CD4-positive, alpha-beta T cell (primary cell): ENCODE measurements at regions not wholly inside any gene's neighbourhood (a gene's known extent, or its start where the extent isn't known, plus 50 kb on each side); places are given as distances from the start of the nearest gene placed in this dataset.

ENCODE experiments used
- ATAC-seq: fragments of 200-7000 bp; cut with Tn5 transposase; one replicate; pipeline ENCODE4 v1.10.0; 2022; ENCODE audit warnings: mild to moderate bottlenecking; ENCODE audit not compliant: poor library complexity
- CTCF ChIA-PET: fragments of 350-600 bp; sonication (Branson Sonifier 250); formaldehyde crosslinking; loops from one replicate; lab custom pipeline; 2021; ENCODE audit warnings: antibody characterized with exemption, inconsistent platforms; lab: Charles Lee
- POLR2A ChIA-PET: fragments of 350-600 bp; sonication (Branson Sonifier 250); formaldehyde crosslinking; loops from one replicate; lab custom pipeline; 2021; ENCODE audit warnings: antibody characterized with exemption, inconsistent platforms; lab: Charles Lee
- DNase-seq, 14 experiments: peaks; one replicate each; pipeline ENCODE4 v3.0.0-alpha.2; 2013 to 2020; ENCODE audit warnings: mixed read lengths in 2 of 14
- H3K27ac ChIP-seq, 2 donors: one replicate each; pipeline versions ENCODE4 v1.5.1 to v1.7.0; 2013; ENCODE audit warnings: low read length in 2 of 2, low read depth in 1 of 2, mild to moderate bottlenecking in 1 of 2
- H3K27me3 ChIP-seq, 2 experiments: 1 replicate in 1 of 2; 2 replicates in 1 of 2; pipeline versions ENCODE4 v1.6.1 to v1.7.0; 2013; ENCODE audit warnings: low read length in 2 of 2, control low read depth in 1 of 2, mild to moderate bottlenecking in 1 of 2, moderate library complexity in 1 of 2; ENCODE audit not compliant: insufficient read depth in 2 of 2, control insufficient read depth in 1 of 2
- H3K36me3 ChIP-seq: one replicate; pipeline ENCODE4 v1.6.1; 2013; ENCODE audit warnings: low read length, control low read depth; ENCODE audit not compliant: insufficient read depth
- H3K4me1 ChIP-seq: one replicate; pipeline ENCODE4 v1.6.1; 2013; ENCODE audit warnings: low read length, control low read depth; ENCODE audit not compliant: insufficient read depth
- H3K4me3 ChIP-seq: one replicate; pipeline ENCODE4 v1.5.1; 2013; ENCODE audit warnings: mild to moderate bottlenecking, low read length, moderate library complexity
- H3K9me3 ChIP-seq, 2 experiments: 1 replicate in 1 of 2; 2 replicates in 1 of 2; pipeline versions ENCODE4 v1.6.1 to v1.7.0; 2013; ENCODE audit warnings: low read length in 2 of 2, mild to moderate bottlenecking in 2 of 2, control low read depth in 1 of 2, moderate library complexity in 1 of 2; ENCODE audit not compliant: control insufficient read depth in 1 of 2, insufficient read depth in 1 of 2
- H3K27ac Mint-ChIP-seq: one replicate; pipeline ENCODE4 v1.8.0; 2020; ENCODE audit warnings: mixed read lengths
- H3K27me3 Mint-ChIP-seq: one replicate; pipeline ENCODE4 v1.8.0; 2021; ENCODE audit warnings: mixed read lengths
- H3K36me3 Mint-ChIP-seq: one replicate; pipeline ENCODE4 v1.8.0; 2021; ENCODE audit warnings: low read depth, mixed read lengths
- H3K4me1 Mint-ChIP-seq: one replicate; pipeline ENCODE4 v1.8.0; 2021; ENCODE audit warnings: low read depth, mixed read lengths
- H3K4me3 Mint-ChIP-seq: one replicate; pipeline ENCODE4 v1.8.0; 2020; ENCODE audit warnings: mild to moderate bottlenecking, mixed read lengths
- H3K9me3 Mint-ChIP-seq: one replicate; pipeline ENCODE4 v1.8.0; 2020; ENCODE audit warnings: mixed read lengths
- intact Hi-C, 2 experiments: fragments of 100-400 bp; cut with DNase I in 1 of 2; cut with micrococcal nuclease in 1 of 2; formaldehyde crosslinking; loops; one replicate each; pipeline versions ENCODE4 v1.15.1 to v1.9.0; 2023 to 2025; cut with DNase I, micrococcal nuclease
- TF ChIP-seq, protein P1 (sequence below): fragments of 200-600 bp; IDR thresholded peaks from one replicate; pipeline ENCODE4 v1.8.0; 2022; ENCODE audit warnings: antibody characterized with exemption, mild to moderate bottlenecking

- CTCF ChIA-PET = interaction anchor here (1.3 kb wide), 1 partner anchor 10 kb away, joined by 3 read pairs; no protein-coding TSS in a partner anchor
These were observed 298.0 kb upstream of the MSX2 start for GRCh38 chr5:174426388-174426787.

DNA sequence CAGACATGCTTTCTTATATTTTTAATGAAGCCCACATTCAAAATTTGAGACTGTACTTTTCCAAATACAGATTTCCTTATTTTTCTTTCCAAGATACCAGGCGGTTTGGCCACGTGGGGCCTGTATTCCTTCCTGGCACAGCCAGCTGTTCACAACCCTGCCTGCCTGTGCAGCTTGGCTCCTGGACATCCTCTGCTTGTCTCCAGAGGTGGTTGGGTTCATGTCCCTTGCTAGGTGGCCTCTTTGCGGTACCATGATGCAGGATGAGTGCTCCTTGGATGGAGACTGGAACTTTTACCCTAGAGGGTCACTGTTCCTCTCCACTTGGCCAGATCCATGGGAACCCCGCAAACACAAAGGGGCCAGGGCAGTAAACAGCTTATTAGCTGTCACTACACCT, 297.5 kb upstream of the MSX2 start:
- ChIA-PET POLR2A (no interaction called here), CTCF (interaction anchor here (1.3 kb wide), 1 partner anchor 9 kb away, joined by 3 read pairs; no protein-coding TSS in a partner anchor)
- Mint-ChIP-seq H3K27ac (no peak overlapping the region), H3K27me3 (peaks cover 4% of the 10 kb centered on the region), H3K4me1 (no peaks in the 10 kb centered on the region), H3K36me3 (no peaks in the 10 kb centered on the region), H3K9me3 (no peaks in the 10 kb centered on the region), H3K4me3 (no peak overlapping the region)
- no peak for ATAC-seq
- H3K27me3 ChIP-seq = no peaks in the 10 kb centered on the region
- DNase-seq = no peak
- H3K4me1 ChIP-seq = peaks cover 4% of the 10 kb centered on the region
- intact Hi-C loops = no loop called here
- H3K9me3 ChIP-seq = no peaks in the 10 kb centered on the region
- TF ChIP-seq, protein P1, sequence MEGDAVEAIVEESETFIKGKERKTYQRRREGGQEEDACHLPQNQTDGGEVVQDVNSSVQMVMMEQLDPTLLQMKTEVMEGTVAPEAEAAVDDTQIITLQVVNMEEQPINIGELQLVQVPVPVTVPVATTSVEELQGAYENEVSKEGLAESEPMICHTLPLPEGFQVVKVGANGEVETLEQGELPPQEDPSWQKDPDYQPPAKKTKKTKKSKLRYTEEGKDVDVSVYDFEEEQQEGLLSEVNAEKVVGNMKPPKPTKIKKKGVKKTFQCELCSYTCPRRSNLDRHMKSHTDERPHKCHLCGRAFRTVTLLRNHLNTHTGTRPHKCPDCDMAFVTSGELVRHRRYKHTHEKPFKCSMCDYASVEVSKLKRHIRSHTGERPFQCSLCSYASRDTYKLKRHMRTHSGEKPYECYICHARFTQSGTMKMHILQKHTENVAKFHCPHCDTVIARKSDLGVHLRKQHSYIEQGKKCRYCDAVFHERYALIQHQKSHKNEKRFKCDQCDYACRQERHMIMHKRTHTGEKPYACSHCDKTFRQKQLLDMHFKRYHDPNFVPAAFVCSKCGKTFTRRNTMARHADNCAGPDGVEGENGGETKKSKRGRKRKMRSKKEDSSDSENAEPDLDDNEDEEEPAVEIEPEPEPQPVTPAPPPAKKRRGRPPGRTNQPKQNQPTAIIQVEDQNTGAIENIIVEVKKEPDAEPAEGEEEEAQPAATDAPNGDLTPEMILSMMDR = no peak
- H3K4me3 ChIP-seq = no peak overlapping the region
- no peaks in the 10 kb centered on the region for H3K36me3 ChIP-seq
- H3K27ac ChIP-seq = no peak overlapping the region

More at GRCh38 chr5:174426388-174426787, 298.0 kb upstream of the MSX2 start:
- H3K4me3 ChIP-seq = no peak overlapping the region
- no peak overlapping the region for H3K27ac ChIP-seq
- DNase-seq = no peak
- Mint-ChIP-seq H3K9me3 (no peaks in the 10 kb centered on the region), H3K36me3 (no peaks in the 10 kb centered on the region), H3K4me1 (no peaks in the 10 kb centered on the region), H3K27me3 (peaks cover 1% of the 10 kb centered on the region), H3K4me3 (no peak overlapping the region), H3K27ac (no peak overlapping the region)
- TF ChIP-seq, protein P1 = no peak
- H3K4me1 ChIP-seq = peaks cover 3% of the 10 kb centered on the region
- no peaks in the 10 kb centered on the region for H3K9me3 ChIP-seq
- intact Hi-C loops = no loop called here
- no peaks in the 10 kb centered on the region for H3K27me3 ChIP-seq
- H3K36me3 ChIP-seq = no peaks in the 10 kb centered on the region
- POLR2A ChIA-PET = no interaction called here
- ATAC-seq = no peak

DNA sequence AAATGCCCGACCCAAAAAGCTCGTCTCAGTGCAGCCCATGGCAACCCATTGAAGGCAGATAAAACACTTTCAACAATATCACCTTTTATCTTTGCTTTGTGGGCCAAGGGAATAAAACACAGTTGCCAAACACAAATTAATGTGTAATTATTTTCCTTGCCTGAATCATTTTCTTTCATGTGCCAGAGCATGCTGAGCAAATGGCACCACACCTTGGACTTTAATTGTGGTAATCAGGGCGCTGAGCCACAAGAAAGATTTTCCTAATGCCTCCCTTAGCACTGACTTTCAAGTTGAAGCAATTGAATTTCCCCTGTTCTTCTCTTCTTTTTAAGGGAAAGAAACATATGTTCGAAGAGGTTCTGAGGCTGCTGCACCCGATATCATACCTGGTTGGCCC, 297.1 kb upstream of the MSX2 start:
- Mint-ChIP-seq H3K27me3 (peaks cover 4% of the 10 kb centered on the region), H3K4me1 (no peaks in the 10 kb centered on the region), H3K27ac (no peak overlapping the region), H3K36me3 (no peaks in the 10 kb centered on the region), H3K9me3 (no peaks in the 10 kb centered on the region), H3K4me3 (no peak overlapping the region)
- ChIA-PET CTCF (no interaction called here), POLR2A (no interaction called here)
- intact Hi-C loops = no loop called here
- peaks cover 6% of the 10 kb centered on the region for H3K4me1 ChIP-seq
- H3K9me3 ChIP-seq = no peaks in the 10 kb centered on the region
- H3K27me3 ChIP-seq = no peaks in the 10 kb centered on the region
- no peak overlapping the region for H3K4me3 ChIP-seq
- H3K27ac ChIP-seq = no peak overlapping the region
- DNase-seq (no peak), ATAC-seq (no peak)
- no peaks in the 10 kb centered on the region for H3K36me3 ChIP-seq
- TF ChIP-seq, protein P1 = no peak
